Stimulated activated memory B cell treated with anti-CD40 and anti-IgM and Interleukin-4, amounts not matched to agents 10 μg/mL and 1 μg/mL and 100 μg/mL, for 72 hours (primary cell): ENCODE measurements at regions not wholly inside any gene's neighbourhood (a gene's known extent, or its start where the extent isn't known, plus 50 kb on each side); places are given as distances from the start of the nearest gene placed in this dataset.

ENCODE experiments used
- ATAC-seq: fragments of 150-1000 bp; cut with Tn5 transposase; 2 replicates; pipeline ENCODE4 v1.10.0; 2021
- H3K27ac Mint-ChIP-seq: one replicate; pipeline ENCODE4 v1.8.0; 2022; ENCODE audit warnings: mild to moderate bottlenecking, mixed read lengths
- H3K27me3 Mint-ChIP-seq: one replicate; pipeline ENCODE4 v1.8.0; 2022; ENCODE audit warnings: mixed read lengths
- H3K36me3 Mint-ChIP-seq: one replicate; pipeline ENCODE4 v1.8.0; 2022; ENCODE audit warnings: mixed read lengths
- H3K4me1 Mint-ChIP-seq: one replicate; pipeline ENCODE4 v1.8.0; 2022; ENCODE audit warnings: mixed read lengths
- H3K4me3 Mint-ChIP-seq: one replicate; pipeline ENCODE4 v1.8.0; 2022; ENCODE audit warnings: mild to moderate bottlenecking, moderate library complexity, mixed read lengths
- H3K9me3 Mint-ChIP-seq: one replicate; pipeline ENCODE4 v1.8.0; 2022; ENCODE audit warnings: mixed read lengths

DNA sequence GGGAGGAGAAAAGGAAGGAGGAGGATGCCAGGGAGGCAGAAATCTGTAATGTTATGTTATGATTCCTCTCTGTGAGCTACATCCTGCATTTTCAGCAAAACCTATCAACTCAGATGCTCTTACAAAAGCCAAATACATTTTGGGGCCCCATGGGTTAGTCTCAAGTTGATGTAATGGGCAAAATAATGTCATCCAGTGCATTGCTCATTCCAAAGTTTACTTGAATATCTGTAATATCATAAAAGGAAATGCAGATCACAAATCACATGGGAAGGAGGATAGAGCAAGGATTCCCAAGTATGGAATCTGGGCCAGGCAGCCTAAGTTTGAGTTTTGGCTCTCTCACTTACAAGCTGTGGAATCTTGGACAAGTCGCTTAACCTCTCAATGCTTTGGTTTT lies 74.9 kb upstream of the SOD3 start:
- H3K4me1 Mint-ChIP-seq: no peaks in the 10 kb centered on the region

DNA sequence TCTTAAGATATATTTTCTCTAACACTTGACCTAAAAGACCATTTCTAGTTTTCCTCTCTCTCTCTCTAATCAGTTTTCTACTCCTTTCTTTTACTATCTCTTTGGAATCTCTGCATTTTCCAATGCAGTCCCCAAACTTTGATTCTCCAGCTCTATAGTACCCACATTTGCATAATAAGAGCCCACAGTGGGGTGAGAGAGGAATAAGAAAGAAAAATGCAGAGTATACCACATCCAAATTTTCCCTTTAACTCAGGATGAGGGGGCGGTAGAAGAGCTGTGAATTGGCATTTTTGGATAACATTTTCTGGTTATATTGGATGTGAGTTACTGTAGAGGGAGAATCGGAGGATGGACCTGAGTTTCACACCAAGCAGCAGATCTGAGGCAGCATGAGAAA lies 74.4 kb upstream of the SOD3 start:
- H3K36me3 Mint-ChIP-seq: no peaks in the 10 kb centered on the region
- H3K4me1 Mint-ChIP-seq: no peaks in the 10 kb centered on the region
- no peak overlapping the region for H3K27ac Mint-ChIP-seq
- no peak for ATAC-seq
- no peak overlapping the region for H3K4me3 Mint-ChIP-seq
- no peaks in the 10 kb centered on the region for H3K27me3 Mint-ChIP-seq
- peaks cover 2% of the 10 kb centered on the region for H3K9me3 Mint-ChIP-seq

More for the DNA sequence above, 74.9 kb upstream of the SOD3 start:
- H3K9me3 Mint-ChIP-seq: peaks cover 6% of the 10 kb centered on the region
- no peaks in the 10 kb centered on the region for H3K36me3 Mint-ChIP-seq
- no peak overlapping the region for H3K4me3 Mint-ChIP-seq
- ATAC-seq: no peak
- no peaks in the 10 kb centered on the region for H3K27me3 Mint-ChIP-seq
- no peak overlapping the region for H3K27ac Mint-ChIP-seq

DNA sequence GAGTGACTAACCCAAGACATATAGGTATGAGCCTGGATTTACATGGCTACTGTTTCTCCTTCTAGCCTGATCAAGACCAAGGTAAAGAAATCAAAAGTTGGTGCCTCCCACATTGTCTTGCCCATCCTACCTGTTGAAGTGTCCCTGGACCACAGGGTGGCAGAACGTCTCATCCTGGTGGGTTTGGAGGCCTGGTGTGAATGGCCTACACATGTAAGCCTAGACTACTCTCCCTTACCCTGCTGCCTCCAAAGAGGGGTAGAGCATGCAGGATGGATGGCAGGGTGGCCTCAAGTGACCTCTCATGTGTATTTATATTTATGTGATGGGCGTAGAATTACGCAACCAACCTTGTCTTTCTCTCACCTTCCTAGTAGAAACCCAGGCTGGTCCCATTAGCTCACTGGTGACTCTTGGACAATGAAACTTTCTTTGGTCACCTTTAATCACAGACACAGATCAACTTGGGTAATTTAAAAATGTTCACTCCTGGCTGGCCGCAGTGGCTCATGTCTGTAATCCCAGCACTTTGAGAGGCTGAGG lies 73.3 kb upstream of the SOD3 start:
- Mint-ChIP-seq H3K27ac (no peak overlapping the region), H3K4me1 (no peaks in the 10 kb centered on the region), H3K4me3 (no peak overlapping the region), H3K9me3 (peaks cover 2% of the 10 kb centered on the region), H3K36me3 (no peaks in the 10 kb centered on the region), H3K27me3 (no peaks in the 10 kb centered on the region)
- peak; percentile 41 for ATAC-seq

DNA sequence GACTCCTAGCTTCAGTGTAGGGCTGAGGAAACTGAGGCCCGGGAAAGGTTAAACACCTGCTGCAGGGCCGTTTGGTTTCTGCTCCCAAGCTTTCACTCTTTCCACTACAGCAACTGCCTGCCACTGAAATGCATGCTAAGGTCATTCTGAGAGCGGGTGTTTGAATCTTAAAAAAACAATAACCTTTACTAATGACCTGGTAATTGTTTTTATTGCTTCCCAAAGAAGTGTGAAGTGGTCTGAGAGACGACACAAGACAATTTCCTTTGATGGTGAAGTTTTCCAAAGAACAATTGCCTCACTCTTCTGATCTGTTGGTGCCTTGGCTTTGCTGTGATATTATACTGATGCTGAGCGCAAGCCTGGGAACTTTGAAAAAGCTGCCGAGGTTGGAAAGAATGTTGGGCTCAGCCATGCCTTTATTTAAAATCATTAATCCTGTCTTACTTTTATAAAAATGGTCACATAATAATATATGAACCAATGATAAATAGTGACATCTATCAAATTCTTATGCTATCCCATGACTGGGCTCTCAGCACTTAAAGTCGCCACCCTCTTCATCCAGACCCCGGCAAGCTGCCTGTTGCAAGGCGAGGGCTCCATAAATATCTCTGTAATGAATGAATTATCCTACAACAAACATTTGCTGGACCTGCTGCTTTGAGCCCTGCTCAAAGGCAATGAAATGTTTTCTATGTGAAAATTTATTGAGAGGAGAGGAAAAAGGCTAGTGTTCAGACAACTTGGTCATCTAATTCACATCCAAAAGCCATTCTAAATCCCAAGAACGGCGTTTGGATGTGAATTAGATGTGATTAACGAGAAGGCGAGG lies 67.8 kb upstream of the SOD3 start:
- no peak for ATAC-seq
- Mint-ChIP-seq H3K4me3 (no peak overlapping the region), H3K27ac (no peak overlapping the region), H3K9me3 (no peaks in the 10 kb centered on the region), H3K27me3 (peaks cover 10% of the 10 kb centered on the region), H3K36me3 (no peaks in the 10 kb centered on the region), H3K4me1 (no peaks in the 10 kb centered on the region)

DNA sequence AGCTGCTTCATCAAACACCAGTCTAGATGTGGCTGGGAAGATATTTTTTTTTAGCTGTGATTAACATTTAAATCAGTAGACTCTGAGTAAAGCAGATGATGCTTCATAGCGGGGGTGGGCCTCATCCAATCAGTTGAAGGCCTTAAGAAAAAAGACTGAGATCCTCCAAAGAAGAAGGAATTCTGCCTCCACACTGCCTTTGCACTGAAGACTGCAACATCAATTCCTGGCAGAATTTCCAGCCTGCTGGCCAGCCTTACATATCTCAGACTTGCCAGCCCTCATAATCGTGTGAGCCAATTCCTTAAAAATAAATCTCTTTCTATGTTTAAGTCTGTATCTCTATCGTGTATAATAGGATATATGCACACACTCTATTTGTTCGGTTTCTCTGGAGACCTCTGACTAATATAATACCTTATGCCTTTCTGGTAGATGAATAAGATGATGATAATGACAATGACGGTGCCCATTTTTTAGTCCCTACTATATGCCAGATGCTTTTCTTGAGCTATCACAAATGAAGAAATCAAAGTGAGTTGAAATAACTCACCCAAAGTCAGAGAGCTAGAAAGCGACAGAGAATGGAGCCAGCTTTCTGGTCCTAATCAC lies 66.1 kb upstream of the SOD3 start:
- Mint-ChIP-seq H3K27ac (no peak overlapping the region), H3K36me3 (no peaks in the 10 kb centered on the region), H3K9me3 (no peaks in the 10 kb centered on the region), H3K4me1 (no peaks in the 10 kb centered on the region), H3K27me3 (peaks cover 20% of the 10 kb centered on the region), H3K4me3 (no peak overlapping the region)
- ATAC-seq: no peak

DNA sequence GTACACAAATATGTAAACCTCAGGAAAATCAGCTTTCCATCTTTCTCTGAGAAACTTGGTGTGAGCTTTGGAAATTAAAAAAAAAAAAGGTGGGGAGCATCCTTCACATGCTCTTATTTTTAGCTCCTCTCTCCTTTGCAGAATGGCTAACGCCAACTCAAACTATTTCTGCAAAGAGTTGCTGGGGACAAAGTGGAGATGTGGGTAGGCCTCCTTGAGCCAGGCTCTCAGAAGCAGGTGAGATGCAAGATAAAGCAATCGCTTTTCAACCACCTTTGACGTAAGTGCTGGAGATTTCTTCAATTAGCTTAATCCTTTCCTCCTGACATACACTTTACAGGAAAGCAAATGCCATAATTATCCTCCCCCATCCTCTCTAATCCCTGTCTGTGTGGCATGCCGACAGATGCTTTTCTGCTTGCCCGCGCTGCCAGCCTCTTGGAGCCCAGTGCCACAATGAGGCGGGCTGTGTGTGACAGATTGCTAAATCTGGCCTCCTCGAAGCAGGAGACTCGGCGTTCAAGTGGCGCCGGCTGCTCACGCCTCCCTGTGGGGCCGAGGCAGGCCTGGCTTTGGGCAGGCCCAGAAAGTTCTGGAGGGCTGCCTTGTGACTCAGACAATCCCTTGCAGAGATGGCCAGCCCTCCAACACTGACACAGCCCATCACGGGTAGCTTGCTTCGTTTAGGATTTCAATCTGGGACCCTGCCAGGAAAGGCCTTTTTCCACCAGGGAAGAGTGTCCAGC lies 64.9 kb upstream of the SOD3 start:
- Mint-ChIP-seq H3K27ac (no peak overlapping the region), H3K9me3 (no peaks in the 10 kb centered on the region), H3K4me1 (no peaks in the 10 kb centered on the region), H3K27me3 (peaks cover 20% of the 10 kb centered on the region), H3K4me3 (no peak overlapping the region), H3K36me3 (no peaks in the 10 kb centered on the region)
- ATAC-seq: no peak

DNA sequence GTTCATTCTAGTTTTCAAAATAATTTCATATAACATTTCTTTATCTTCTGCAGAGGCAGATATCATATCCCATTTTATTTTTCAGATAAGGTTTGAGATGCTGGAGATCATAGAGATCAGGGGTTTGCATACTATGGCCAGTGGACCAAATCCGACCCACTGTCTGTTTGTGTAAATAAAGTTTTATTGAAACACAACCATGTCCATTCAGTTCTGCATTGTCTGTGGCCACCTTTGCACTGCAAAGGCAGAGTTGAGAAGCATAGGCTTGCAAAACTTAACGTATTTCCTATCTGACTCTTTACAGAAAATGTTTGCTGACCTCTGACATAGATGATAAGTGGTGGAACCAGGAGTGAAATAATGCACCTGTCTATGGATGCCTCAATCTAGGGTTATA lies 63.9 kb upstream of the SOD3 start:
- no peak for ATAC-seq
- H3K27me3 Mint-ChIP-seq: peaks cover 20% of the 10 kb centered on the region
- H3K27ac Mint-ChIP-seq: no peak overlapping the region
- no peaks in the 10 kb centered on the region for H3K4me1 Mint-ChIP-seq
- no peak overlapping the region for H3K4me3 Mint-ChIP-seq
- H3K9me3 Mint-ChIP-seq: peaks cover 5% of the 10 kb centered on the region
- no peaks in the 10 kb centered on the region for H3K36me3 Mint-ChIP-seq

DNA sequence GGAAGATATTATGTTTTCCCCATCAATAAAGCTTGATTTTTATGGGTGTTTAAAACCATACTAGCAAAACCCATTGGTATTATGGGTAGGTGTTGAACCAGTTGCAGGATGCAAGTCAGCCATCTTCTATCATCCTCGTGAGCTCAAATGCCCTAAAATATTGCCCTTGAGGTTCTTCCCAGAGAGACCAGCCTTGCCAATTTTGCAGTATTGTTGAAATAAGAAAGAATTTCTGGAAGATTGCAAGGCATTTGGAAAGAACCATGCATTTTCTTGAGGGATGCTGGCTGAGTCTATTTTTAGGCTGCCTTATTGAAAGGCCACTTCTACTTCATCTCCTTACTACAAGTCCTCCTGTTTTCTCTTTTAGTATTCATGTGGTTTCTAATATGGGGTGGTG lies 60.9 kb upstream of the SOD3 start:
- Mint-ChIP-seq H3K36me3 (no peaks in the 10 kb centered on the region), H3K4me1 (no peaks in the 10 kb centered on the region), H3K4me3 (no peak overlapping the region), H3K27me3 (peaks cover 20% of the 10 kb centered on the region), H3K27ac (no peak overlapping the region), H3K9me3 (peaks cover 19% of the 10 kb centered on the region)
- no peak for ATAC-seq

DNA sequence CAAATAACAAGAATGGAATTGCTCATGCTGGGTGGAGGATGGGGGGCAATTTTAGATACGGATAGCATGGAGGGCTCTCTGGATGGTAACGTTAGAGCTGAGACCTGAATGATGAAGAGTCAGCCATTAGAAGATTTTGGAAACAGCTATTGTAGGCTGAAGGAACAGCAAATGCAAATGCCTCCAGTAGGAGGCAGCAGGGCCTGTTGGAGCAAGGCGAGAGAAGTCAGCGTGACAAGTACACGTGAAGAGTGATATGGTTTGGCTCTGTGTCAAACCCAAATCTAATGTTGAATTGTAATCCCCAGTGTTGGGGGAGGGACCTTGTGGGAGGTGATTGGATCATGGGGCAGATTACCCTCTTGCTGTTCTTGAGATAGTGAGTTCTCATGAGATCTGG lies 59.3 kb upstream of the SOD3 start:
- Mint-ChIP-seq H3K4me1 (no peaks in the 10 kb centered on the region), H3K9me3 (peaks cover 19% of the 10 kb centered on the region), H3K4me3 (no peak overlapping the region), H3K27ac (no peak overlapping the region), H3K36me3 (no peaks in the 10 kb centered on the region), H3K27me3 (peaks cover 20% of the 10 kb centered on the region)
- no peak for ATAC-seq

DNA sequence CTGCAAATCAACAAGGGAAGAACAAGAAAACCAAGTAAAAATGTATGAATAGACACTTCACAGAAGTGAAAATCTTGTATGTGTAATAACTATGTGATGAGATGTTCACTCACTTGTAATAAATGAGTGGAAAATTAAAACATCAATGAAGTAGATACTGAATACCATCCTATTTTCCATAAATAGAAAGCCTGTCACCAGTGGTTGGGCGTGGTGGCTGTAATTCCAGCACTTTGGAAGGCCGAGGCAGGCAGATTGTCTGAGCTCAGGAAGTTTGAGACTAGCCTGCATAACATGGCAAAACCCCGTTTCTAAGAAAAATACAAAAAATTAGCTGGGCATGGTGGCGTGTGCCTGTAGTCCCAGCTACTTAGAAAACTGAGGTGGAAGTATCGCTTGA lies 53.5 kb upstream of the SOD3 start:
- Mint-ChIP-seq H3K27ac (no peak overlapping the region), H3K9me3 (peaks cover 11% of the 10 kb centered on the region), H3K36me3 (no peaks in the 10 kb centered on the region), H3K27me3 (no peaks in the 10 kb centered on the region), H3K4me1 (no peaks in the 10 kb centered on the region), H3K4me3 (no peak overlapping the region)
- no peak for ATAC-seq

DNA sequence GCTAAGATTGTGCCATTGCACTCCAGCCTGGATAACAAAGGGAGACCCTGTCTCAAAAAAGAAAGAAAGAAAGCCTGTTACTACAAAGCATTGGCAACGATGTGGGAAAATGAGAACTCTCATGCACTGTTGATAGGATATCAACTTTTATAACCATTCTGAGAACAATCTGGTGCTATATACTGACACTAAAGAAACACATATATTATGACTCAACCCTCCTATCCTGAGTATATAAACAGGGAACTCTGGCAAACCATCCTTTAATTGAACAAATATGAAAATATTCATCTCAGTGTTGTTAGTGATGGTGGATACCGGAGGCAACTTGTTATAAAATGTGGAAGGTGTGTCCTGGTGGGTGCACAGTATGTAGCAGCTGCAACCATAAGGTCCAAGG lies 53.0 kb upstream of the SOD3 start:
- H3K4me3 Mint-ChIP-seq: no peak overlapping the region
- no peaks in the 10 kb centered on the region for H3K36me3 Mint-ChIP-seq
- ATAC-seq: no peak
- H3K27me3 Mint-ChIP-seq: no peaks in the 10 kb centered on the region
- H3K4me1 Mint-ChIP-seq: no peaks in the 10 kb centered on the region
- peaks cover 9% of the 10 kb centered on the region for H3K9me3 Mint-ChIP-seq
- H3K27ac Mint-ChIP-seq: no peak overlapping the region

DNA sequence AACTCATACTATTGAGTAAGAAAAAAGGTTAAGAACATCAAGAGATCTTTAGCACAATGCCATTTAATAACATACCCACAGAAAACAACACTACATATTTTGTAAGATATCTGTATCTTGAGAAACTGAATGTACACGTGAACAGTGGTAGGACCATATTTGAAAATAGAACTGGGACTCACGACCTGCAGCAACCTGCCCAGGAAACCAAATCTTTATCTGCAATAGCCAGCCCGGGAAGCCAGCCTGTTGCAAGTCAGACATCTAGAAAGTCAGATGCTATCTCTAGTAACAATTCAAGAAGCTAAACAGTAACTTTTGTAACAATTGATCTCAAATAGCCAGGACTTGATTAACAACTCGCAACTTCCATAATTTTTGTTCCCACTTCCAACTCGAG lies 52.6 kb upstream of the SOD3 start:
- no peak overlapping the region for H3K27ac Mint-ChIP-seq
- H3K27me3 Mint-ChIP-seq: no peaks in the 10 kb centered on the region
- H3K4me1 Mint-ChIP-seq: no peaks in the 10 kb centered on the region
- no peaks in the 10 kb centered on the region for H3K36me3 Mint-ChIP-seq
- H3K4me3 Mint-ChIP-seq: no peak overlapping the region
- H3K9me3 Mint-ChIP-seq: peaks cover 6% of the 10 kb centered on the region
- ATAC-seq: no peak

DNA sequence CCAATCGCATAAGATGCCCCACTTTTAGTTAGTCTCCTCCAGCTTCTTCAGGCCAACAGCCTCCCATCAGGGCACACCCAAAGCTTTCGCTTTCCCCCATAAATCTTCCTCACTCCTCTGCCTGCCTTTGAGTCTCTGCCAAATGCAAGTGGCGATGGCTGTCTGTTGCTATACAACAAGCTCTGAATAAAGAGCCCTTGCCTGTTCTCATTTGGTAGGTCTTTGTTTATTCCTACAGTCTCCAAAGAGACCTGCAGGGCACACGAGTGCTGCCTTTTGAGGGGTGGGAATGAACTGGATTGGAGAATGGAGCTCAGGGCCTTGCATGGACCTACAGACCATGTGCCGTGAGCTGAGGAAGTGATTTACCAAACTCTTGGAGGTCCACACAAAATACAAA lies 52.2 kb upstream of the SOD3 start:
- no peak overlapping the region for H3K4me3 Mint-ChIP-seq
- no peak for ATAC-seq

DNA sequence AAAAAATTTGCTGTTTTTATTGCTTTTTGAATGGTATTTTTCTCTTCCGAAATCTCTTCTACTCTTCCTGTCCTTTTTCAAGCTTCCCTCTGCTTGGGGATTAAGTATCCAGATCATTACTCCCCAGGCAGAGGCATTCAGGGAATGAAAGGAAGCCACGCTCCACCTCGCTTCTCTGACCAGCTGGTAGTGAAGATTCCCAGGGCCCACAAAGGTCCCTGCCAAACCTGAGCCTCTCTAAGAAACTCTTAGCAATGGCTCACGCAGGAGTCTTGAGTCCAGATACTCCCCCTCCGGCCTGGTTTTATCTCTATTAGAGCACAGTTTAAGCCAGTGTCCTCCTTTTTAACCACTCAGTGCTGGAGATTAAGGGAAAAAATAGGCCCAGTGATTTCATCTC lies 51.4 kb upstream of the SOD3 start:
- Mint-ChIP-seq H3K4me3 (no peak overlapping the region), H3K36me3 (no peaks in the 10 kb centered on the region), H3K27ac (no peak overlapping the region), H3K4me1 (no peaks in the 10 kb centered on the region), H3K9me3 (no peaks in the 10 kb centered on the region), H3K27me3 (no peaks in the 10 kb centered on the region)
- ATAC-seq: no peak

More for the DNA sequence above, 52.2 kb upstream of the SOD3 start:
- H3K27me3 Mint-ChIP-seq: no peaks in the 10 kb centered on the region
- peaks cover 2% of the 10 kb centered on the region for H3K9me3 Mint-ChIP-seq
- no peaks in the 10 kb centered on the region for H3K36me3 Mint-ChIP-seq
- no peaks in the 10 kb centered on the region for H3K4me1 Mint-ChIP-seq
- H3K27ac Mint-ChIP-seq: no peak overlapping the region

DNA sequence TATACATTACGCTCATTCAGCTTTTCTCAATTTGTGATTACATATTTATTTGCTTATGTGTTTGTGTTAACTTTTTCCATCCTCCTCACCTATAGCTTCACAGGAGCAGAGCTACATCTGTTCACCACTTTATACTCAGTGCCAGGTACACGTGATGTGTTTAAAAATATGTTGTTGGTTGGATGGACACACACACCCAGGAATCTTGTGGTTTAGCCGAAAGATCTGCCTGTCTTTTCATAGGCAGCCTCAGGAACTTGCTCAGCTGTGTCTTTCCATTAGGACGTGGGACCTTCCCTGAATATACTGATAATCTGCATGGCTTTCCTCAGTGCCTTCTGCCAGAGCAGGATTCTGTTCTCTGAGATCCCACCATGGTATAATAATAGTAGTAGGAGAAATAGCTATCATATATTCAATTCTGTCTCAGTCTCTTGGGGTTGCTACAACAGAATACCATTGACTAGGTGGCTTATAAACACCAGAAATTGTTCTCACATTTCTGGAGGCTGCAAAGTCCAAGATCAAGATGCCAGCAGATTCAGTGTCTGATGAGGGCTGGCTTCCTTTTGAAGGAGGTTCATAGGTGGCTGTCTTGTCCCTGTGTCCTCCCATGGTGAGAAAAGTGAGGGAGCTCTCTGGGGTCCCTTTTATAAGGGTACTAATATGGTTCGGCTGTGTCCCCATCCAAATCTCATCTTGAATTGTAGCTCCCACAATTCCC lies 50.0 kb upstream of the SOD3 start:
- H3K9me3 Mint-ChIP-seq: no peaks in the 10 kb centered on the region
- no peaks in the 10 kb centered on the region for H3K36me3 Mint-ChIP-seq
- no peak for ATAC-seq
- no peaks in the 10 kb centered on the region for H3K4me1 Mint-ChIP-seq
- no peak overlapping the region for H3K4me3 Mint-ChIP-seq
- H3K27ac Mint-ChIP-seq: no peak overlapping the region
- no peaks in the 10 kb centered on the region for H3K27me3 Mint-ChIP-seq
